Fibroblast of mammary gland (primary cell): ENCODE measurements at regions not wholly inside any gene's neighbourhood (a gene's known extent, or its start where the extent isn't known, plus 50 kb on each side); places are given as distances from the start of the nearest gene placed in this dataset.

ENCODE experiments used
- DNase-seq: peaks from one replicate; pipeline ENCODE4 v3.0.0-alpha.2; 2010; ENCODE audit warnings: low read depth
- H3K4me3 ChIP-seq: 2 replicates; pipeline ENCODE4 v1.5.1; 2011; ENCODE audit warnings: low read depth, mild to moderate bottlenecking, low read length, moderate library complexity; ENCODE audit not compliant: control insufficient read depth
- TF ChIP-seq, protein P1 (sequence below): conservative IDR thresholded peaks from 2 replicates; pipeline ENCODE4 v1.5.1; 2011; ENCODE audit warnings: low read depth, low read length, inconsistent platforms; ENCODE audit not compliant: control insufficient read depth, insufficient read depth

DNA sequence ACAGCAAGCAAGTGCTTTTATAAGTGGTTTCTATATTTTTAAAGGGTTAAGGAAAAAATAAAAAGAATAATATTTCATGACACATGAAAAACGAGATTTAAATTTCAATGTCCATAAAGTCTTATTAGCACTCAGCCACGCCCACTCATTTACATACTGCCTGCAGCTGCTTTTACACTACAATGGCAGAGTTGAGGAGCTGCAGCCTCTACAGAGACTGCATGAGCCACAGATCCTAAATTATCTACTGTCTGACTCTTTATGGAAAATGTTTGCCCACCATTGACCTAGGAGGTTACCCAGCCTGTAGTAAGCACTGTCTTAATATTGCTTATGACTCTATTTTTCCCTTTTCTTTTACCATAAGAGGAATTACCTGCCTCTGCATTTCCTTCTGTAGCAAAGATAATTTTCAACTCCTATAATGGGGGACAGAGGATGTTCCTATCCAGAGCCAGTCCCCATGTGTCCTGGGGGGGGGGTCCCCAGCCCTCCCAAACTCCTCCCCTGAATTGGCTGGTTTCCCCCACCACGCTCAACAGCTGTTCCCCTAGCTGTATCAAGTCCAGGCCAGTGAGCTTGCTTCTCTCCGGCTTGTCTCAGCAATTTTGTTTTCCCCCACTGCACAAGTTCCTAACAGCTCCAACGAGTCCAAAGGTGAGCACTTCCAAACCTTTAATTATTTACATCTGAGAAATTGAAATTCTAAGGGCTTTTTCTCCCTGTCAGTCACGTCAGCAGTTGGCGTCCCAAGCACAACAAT is 139.4 kb upstream of the ERCC4 start:
- TF ChIP-seq, protein P1, sequence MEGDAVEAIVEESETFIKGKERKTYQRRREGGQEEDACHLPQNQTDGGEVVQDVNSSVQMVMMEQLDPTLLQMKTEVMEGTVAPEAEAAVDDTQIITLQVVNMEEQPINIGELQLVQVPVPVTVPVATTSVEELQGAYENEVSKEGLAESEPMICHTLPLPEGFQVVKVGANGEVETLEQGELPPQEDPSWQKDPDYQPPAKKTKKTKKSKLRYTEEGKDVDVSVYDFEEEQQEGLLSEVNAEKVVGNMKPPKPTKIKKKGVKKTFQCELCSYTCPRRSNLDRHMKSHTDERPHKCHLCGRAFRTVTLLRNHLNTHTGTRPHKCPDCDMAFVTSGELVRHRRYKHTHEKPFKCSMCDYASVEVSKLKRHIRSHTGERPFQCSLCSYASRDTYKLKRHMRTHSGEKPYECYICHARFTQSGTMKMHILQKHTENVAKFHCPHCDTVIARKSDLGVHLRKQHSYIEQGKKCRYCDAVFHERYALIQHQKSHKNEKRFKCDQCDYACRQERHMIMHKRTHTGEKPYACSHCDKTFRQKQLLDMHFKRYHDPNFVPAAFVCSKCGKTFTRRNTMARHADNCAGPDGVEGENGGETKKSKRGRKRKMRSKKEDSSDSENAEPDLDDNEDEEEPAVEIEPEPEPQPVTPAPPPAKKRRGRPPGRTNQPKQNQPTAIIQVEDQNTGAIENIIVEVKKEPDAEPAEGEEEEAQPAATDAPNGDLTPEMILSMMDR, result no peak
- DNase-seq, result no peak
- H3K4me3 ChIP-seq, result no peak overlapping the region

DNA sequence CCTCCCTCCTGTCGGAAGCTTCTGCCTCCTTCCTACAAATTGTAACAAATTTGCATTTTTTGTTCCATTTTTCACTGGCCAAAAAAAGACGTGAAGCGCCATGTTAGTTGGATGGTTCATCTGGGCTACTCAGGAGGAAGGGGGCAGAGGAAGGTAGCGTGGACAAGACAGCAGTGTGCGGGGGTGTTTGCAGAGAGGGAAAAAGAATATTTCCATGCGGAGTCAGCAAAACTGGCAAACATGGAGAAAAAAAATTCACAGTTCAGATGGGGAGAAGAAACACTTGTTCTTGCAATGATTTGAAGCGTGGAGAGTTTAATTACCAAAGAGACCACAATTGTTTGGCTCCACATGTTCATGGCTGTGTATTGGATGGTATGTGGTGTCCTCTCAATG is 138.8 kb upstream of the ERCC4 start:
- no peak overlapping the region for H3K4me3 ChIP-seq
- DNase-seq, result no peak
- TF ChIP-seq, protein P1, result no peak

DNA sequence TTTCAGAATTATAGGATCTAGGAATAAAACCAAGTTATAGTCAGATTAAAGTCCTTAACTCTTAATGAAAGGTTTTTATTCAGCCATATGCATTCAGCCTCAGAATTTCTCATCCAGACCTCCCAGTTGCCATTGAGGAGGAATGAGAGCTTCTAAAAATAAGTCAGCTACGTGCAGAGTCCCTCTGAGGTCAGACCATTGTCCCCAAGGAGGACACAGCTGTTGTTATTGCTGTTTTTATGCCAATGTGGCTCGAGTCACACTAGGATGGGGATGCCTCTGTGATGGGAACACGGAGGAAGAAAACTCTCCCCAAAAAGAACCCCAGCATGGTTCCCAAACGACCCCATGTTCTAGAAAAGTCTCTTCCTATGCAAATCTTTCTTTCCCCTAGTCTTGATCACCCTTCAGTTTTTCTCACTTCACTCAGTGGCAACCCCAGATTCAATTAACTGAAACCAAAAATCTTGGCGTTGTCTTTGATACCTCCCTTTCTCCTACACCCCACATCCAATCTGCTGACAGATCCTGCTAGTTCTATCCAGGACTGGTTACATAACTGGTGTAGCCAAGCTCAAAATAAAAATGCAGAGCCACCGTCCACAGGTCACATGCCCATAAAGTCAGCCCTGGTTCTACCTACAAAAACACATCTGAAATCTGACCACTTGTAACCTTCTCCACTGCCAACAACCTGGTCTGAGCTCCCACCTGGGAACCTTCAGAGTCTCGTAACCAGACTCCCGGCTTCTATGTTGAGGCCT is 138.2 kb upstream of the ERCC4 start:
- no peak for DNase-seq
- no peak overlapping the region for H3K4me3 ChIP-seq
- TF ChIP-seq, protein P1, result no peak

DNA sequence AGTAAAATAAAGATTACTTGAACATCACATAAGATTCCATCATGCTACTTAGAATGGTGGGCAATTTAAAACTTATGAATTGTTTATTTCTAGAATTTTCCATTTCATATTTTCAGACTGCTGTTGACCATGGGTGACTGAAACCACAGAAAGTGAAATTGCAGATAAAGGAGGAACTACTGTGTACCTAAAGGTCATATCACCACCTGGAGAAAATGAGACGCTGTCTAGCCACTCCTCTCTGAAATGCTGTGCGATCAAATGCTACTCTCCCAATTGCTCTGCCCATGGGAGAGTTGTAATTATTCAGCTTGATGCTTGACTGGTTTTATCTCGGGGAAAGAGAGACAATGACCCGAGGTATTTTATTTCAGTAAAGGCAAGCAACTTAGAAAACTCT is 128.9 kb upstream of the ERCC4 start:
- DNase-seq, result no peak
- H3K4me3 ChIP-seq, result no peak overlapping the region
- TF ChIP-seq, protein P1, result no peak

DNA sequence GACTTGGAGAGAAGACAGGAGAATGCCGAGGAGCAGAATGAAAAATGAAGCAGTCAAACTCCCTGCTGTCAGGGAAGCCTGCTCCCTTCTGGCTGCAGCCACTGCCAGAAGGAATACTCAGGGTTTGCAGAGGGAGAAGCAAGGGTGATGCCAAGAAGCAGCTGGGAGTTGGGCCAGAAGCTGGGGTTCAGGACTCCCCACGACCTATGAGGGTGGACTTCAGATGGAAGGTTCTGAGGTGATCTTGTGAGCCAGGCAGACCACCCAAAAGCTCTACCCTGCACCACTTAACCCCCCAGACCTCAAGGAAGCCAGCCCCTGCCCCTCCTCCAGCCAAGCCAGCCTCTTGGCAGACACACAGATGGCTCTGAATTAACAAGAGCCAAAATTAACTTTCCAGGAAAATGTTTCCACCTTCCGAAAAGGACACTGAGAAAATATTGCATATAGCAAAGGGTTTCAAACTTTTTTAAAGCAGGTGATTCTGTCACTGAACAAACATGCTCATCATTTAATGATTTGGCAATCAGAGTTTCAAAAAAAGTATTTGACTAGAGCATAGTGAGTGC is 126.0 kb upstream of the ERCC4 start:
- TF ChIP-seq, protein P1, result no peak
- DNase-seq, result no peak
- no peak overlapping the region for H3K4me3 ChIP-seq

DNA sequence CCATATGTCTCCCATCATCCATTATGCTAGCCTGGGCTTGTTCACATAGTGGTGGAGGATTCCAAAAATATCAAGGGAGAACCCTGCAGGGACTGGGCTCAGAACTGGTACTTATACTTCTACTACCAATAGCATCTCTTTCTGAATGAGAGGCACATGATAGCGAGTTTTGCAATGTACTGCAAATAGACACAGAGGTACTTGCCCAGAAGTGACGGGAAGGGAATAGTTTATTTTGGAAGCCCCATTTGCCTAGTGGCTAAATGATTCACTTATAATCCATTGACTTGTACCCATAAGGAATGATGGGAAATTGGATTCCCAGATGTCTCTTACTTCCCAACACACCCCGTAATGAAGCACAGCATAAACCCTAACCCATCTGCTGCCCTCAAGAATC is 124.8 kb upstream of the ERCC4 start:
- TF ChIP-seq, protein P1, result no peak
- H3K4me3 ChIP-seq, result no peak overlapping the region
- no peak for DNase-seq
